ENCODE measurements at regions not wholly inside any gene's neighbourhood (a gene's known extent, or its start where the extent isn't known, plus 50 kb on each side); places are given as distances from the start of the nearest gene placed in this dataset.

DNA sequence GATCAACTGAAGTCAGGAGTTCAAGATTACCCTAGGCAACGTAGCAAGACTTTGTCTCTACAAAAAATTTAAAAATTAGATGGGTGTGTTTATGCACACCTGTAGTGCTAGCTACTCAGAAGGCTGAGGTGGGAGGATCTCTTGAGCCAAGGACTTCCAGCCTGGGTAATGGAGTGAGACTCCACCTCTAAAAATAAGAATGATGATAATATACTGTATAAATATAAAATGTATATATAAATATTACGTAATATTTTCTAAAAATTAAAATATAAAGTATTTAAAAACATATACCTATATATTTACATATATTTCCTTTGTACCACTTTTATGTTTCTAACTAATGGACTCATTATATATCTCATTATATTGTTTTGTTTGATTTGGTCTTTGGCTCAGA lies 409.5 kb upstream of the REG3G start:
- no peak for DNase-seq

GRCh38 chr2:78634425-78634824 lies 391.1 kb upstream of the REG3G start:
- DNase-seq: no peak

- no peak for DNase-seq
Observed at GRCh38 chr2:78644854-78645253, 380.6 kb upstream of the REG3G start.

- no peak for DNase-seq
Observed at GRCh38 chr2:78646533-78647364, 378.8 kb upstream of the REG3G start.

- DNase-seq: no peak
Observed at GRCh38 chr2:78648558-78648957, 376.9 kb upstream of the REG3G start.

DNA sequence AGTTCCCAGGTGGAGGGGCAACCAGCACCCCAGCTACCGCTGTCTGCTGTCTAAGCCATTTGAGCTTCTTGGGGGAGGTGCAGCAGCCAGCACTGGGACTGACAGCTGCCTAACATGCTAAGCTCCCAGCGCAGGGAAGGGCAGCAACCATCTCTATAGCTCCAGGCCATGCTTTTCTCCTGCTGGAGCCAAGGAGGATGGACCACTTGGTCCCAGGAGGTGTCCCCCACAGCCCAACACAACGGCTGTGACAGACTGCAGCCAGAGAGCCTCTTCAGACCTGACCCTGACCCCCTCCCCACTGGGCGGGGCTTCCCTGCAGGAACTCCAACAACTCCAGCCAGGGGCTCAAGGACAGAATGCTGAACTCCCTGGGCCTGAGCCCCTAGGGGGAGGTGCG lies 370.6 kb upstream of the REG3G start:
- DNase-seq: no peak

DNA sequence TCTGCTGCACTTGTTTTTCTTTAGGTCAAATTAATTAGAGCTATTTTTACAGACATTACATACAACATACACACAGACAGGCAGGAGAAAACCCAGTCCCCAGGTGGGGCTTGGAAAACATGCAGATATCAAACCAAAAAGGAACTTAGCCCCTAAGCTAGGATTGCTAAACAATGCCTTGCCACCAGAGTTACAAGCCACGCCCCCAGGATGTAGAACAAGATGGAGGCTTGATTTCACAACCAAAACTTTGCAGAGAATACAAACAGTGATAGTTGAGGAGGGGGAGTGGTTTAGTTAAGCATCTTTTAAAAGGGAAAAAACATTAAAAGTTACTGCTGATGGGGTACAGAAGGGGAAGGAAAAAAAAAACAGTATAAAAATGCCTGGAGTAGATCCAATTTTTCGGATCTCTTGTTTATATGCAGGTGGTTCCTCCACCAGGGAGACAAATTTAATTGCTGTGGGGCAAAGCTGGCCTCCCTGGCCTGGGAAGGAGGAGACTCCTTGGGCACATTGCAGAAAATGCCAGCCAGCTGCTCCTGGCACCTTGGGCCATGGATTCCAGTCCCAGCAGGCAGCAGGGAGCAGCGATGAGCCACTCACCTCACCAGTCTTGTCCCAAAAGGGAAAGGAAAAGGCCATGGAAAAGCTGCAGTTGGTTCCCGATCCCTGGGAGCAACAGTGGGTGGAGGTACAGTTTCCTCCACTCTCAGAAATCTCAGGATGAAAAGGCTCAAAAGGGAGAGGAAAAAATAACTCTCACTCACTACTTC lies 348.4 kb upstream of the REG3G start:
- peak; percentile 2 to 9 for DNase-seq

GRCh38 chr2:78677774-78678173 lies 347.7 kb upstream of the REG3G start:
- DNase-seq: no peak

DNA sequence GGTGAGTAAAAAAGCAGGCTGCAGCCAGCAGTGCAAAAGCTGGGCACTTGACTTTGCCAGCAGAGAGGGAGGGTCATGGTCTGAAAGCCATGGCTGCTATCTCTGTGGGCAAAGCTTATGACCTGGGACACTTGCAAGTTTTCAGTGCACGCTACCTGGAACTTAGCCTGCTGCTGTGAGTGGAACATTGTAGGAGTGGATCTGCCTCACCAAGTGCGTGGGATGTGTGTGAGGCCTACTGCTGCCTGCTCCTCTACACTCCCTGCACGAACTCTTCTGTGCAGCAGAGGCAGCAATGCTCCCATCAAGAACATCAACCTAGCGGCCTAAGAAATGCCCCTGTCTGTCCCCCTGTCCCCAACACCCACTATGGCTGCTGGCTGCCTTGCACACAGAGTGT lies 344.1 kb upstream of the REG3G start:
- DNase-seq: no peak

GRCh38 chr2:78682781-78683180 lies 342.7 kb upstream of the REG3G start:
- DNase-seq: no peak

DNA sequence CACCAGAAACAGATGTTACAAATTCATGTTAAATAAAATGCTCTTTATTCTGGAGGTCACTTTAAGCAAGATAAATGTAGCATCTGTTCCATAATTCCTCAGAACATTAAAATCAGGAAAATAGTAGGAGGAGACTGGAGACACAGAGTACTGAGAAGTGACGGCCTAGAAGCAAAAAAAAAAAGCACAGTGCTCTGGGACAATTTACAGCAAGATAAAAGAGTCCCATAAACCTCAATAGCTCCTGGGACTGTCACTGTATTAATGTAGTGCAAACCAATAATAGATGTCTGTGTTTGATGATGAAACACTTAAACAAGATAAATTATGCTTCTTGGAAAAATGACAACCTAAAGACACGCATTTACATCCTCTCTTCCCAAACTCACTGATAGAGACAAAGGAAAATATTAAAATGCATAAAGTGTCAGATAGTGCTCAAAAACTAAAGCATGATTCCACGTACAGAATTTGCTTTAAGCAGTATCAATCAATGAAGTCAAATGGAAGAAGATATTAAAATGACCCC lies 338.8 kb upstream of the REG3G start:
- DNase-seq: no peak

- DNase-seq: no peak
Observed at GRCh38 chr2:78699696-78700095, 325.8 kb upstream of the REG3G start.

DNA sequence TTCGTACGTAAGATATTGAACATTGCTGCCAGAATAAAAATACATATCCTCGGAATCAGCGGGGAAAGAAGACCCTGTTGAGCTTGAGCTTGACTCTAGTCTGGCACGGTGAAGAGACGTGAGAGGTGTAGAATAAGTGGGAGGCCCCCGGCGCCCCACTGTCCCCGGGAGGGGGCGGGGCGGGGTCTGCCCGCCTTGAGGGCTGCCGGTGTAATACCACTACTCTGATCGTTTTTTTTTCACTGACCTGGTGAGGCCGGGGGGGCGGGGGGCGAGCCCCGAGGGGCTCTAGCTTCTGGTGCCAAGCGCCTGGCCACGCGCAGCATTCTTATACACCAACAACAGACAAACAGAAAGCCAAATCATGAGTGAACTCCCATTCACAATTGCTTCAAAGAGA lies 324.0 kb upstream of the REG3G start:
- DNase-seq: no peak

DNA sequence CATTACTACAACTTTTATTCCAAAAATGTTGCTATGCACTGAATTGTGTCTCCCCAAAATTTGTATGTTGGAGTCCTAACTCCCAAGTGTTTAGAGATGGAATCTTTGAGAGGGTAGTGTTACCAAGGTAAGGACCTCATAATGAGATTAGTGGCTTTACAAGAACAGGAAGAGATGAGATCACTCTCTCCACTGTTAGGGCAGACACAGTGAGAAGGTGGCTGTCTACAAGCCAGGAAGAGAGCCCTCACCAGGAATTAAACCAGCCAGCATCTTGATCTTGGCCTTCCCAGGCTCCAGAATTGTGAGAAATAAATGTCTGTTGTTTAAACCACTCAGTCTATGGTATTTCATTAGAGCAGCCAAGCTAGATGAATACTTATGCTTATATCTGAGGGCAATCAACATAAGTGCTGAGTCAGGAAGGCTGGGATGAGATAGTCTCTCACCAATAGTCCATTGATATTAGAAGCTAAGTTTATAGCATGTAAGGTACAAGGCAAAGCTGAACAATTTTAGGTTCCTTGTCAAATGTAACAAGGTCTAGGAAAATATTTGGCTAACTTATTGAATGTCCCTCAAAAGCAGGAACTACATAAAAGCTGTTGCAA lies 317.6 kb upstream of the REG3G start:
- DNase-seq: no peak

- DNase-seq: no peak
Observed at GRCh38 chr2:78710632-78711375, 314.7 kb upstream of the REG3G start.

DNA sequence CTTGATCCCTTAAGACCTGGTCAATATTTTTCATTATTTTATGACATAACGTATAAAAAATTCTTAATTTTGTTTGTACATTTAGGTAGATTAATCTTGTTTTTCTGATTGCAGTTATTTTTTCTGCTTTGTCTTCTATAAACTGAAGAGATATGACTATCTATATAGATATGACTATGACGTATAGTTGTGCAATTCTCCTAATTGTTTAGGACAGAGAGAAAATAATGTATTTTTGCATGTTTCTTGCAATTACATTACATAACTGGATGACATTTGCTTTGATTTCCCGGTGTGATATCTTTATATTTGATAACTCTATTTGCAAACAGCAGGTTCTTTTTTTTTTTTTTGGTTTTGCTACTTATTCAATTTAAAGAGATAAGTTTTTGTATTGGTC lies 310.2 kb upstream of the REG3G start:
- DNase-seq: no peak

- DNase-seq: no peak
Observed at GRCh38 chr2:78718024-78718423, 307.5 kb upstream of the REG3G start.

DNA sequence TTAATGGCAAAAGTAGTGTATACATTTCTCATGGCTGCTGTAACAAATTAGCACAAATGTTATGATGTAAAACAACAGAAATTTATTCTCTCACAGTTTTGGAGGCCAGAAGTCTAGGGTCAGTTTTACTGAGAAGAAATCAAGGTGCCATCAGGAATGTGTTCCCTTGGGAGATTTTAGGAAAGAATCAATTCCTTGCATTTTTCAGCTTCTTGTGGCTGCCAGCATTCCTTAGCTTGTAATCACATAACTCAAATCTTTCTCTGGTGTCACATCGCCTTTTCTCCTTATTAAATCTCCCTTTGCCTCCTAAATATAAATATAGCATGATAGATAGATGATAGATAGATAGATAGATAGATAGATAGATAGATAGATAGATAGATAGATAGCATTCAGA lies 307.0 kb upstream of the REG3G start:
- DNase-seq: no peak

DNA sequence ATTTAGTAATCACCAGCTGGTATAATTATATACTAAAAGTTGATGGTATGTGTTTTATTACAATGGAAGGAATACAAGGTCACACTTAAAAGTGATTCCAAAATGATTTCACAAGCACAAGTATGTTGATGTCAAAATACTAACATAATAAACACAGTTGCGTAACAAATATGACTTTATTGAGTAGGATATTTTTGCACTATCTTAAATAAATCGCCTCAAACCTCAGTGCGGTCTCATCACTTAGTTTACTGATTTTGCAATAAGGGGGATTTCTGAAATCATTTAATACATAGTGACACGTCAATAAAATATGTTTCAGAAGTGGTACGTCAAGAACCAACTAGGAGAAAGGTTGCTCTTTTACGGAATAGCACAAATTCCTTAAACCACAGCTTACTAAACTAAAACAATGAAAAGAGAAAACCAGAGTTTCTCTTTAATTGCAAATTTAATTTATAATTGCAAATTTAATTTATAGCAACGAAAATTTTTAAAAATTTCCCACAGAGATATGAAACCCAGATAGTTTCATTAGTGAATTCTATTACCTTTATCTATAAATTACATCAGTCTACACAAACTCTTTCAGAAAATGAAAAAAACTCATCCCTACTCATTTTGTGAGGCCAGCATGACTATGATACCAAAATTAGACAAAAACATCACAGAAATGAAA lies 304.0 kb upstream of the REG3G start:
- DNase-seq: no peak

DNA sequence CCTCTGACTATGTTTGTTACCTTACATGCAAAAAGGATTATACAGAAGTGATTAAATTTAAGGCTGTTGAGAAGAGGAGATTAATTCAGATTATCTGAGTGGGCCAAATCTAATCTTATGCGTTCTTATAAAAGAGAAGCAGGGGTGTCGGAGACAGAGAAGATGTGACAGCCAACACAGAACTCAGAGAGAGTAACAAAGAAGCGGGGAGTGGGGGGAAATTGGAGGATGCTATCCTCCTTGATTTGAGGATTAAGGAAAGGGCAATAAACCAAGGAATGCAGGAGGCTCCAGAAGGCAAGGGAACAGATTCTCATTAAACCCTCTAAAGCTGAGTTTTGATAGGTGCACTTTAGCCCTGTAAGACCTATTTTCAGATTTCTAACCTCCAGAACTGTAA lies 291.3 kb upstream of the REG3G start:
- no peak for DNase-seq

DNA sequence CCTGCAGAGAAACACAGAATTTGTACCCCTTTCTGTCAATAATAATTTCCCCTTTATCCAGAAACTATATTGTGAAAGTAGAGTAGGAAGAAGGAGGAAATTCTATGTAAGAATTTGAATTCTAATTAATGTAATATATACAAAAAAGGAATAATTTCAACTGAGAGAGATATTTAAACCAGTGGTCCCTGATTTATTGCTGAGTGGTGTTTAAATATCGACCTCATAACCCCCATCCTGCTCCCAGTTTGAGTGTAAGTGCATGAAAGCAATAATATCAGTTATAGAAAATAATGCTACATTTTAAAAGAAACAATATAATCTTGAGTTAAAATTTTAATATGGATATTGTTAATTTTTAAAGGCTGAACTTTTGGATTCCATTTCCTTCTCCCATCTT lies 286.2 kb upstream of the REG3G start:
- no peak for DNase-seq

- no peak for DNase-seq
Observed at GRCh38 chr2:78749638-78750037, 275.9 kb upstream of the REG3G start.

All from Kasumi-1 (cell line).